ENCODE measurements at regions not wholly inside any gene's neighbourhood (a gene's known extent, or its start where the extent isn't known, plus 50 kb on each side); places are given as distances from the start of the nearest gene placed in this dataset.

- TF ChIP-seq, protein P1, sequence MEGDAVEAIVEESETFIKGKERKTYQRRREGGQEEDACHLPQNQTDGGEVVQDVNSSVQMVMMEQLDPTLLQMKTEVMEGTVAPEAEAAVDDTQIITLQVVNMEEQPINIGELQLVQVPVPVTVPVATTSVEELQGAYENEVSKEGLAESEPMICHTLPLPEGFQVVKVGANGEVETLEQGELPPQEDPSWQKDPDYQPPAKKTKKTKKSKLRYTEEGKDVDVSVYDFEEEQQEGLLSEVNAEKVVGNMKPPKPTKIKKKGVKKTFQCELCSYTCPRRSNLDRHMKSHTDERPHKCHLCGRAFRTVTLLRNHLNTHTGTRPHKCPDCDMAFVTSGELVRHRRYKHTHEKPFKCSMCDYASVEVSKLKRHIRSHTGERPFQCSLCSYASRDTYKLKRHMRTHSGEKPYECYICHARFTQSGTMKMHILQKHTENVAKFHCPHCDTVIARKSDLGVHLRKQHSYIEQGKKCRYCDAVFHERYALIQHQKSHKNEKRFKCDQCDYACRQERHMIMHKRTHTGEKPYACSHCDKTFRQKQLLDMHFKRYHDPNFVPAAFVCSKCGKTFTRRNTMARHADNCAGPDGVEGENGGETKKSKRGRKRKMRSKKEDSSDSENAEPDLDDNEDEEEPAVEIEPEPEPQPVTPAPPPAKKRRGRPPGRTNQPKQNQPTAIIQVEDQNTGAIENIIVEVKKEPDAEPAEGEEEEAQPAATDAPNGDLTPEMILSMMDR (IDR thresholded peaks at IDR 0.05; ENCODE audit: borderline replicate concordance, extremely low read depth, low read length, poor library complexity, severe bottlenecking): no peak
- no peak for TF ChIP-seq EZH2 (IDR thresholded peaks at IDR 0.05; ENCODE audit: borderline replicate concordance, low read depth, low read length, severe bottlenecking)
These were observed 359.2 kb upstream of the ZNF462 start for GRCh38 chr9:106503759-106504158.

Data from DND-41 (cell line).